HEK293 (cell line): ENCODE measurements at regions not wholly inside any gene's neighbourhood (a gene's known extent, or its start where the extent isn't known, plus 50 kb on each side); places are given as distances from the start of the nearest gene placed in this dataset.
A peak's percentile ranks its signal among the peaks of the same experiment; 100 is the strongest.

Experiments
- CTCF ChIA-PET: fragments of 350-600 bp; formaldehyde crosslinking; extraction: SDS; loops from one replicate; lab custom pipeline; 2021; ENCODE audit warnings: antibody characterized with exemption; lab: Yijun Ruan, JAX
- POLR2A ChIA-PET: fragments of 300-600 bp; formaldehyde crosslinking; extraction: SDS; loops from one replicate; lab custom pipeline; 2020; ENCODE audit warnings: antibody characterized with exemption, inconsistent platforms; lab: Yijun Ruan, JAX
- H3K27ac ChIP-seq: fragments of 200-500 bp; sonication (Bioruptor generic); 2 replicates; pipeline ENCODE4 v1.5.1; 2014; ENCODE audit warnings: low read depth, low read length, control low read depth, inconsistent platforms; ENCODE audit errors: extremely low read depth
- H3K36me3 ChIP-seq, 2 experiments: fragments of 200-500 bp in 1 of 2; sonication (Bioruptor generic) in 1 of 2; 1 replicate in 1 of 2; 2 replicates in 1 of 2; pipeline ENCODE4 v1.5.1; 2014 to 2017; ENCODE audit warnings: inconsistent platforms in 2 of 2, low read length in 2 of 2; ENCODE audit not compliant: control insufficient read depth in 2 of 2, insufficient read depth in 1 of 2
- H3K4me1 ChIP-seq: fragments of 200-500 bp; sonication (Bioruptor generic); 2 replicates; pipeline ENCODE4 v1.5.1; 2014; ENCODE audit warnings: mild to moderate bottlenecking, low read length, inconsistent platforms; ENCODE audit not compliant: control insufficient read depth, insufficient read depth
- H3K4me3 ChIP-seq: 2 replicates; pipeline ENCODE4 v1.5.1; 2011; ENCODE audit warnings: low read depth, mild to moderate bottlenecking, control low read depth, low read length, moderate library complexity
- H3K9me3 ChIP-seq: fragments of 200-500 bp; sonication (Bioruptor generic); 2 replicates; pipeline ENCODE4 v1.5.1; 2014; ENCODE audit warnings: low read depth, low read length, inconsistent platforms; ENCODE audit not compliant: control insufficient read depth, insufficient read depth
- CTCF ChIP-seq: fragments of 450-650 bp; formaldehyde crosslinking; IDR thresholded peaks from 2 replicates; pipeline ENCODE4 v1.5.1; 2016; ENCODE audit warnings: missing biosample characterization, missing genetic modification characterization
- EGR2 ChIP-seq: fragments of 450-650 bp; formaldehyde crosslinking; IDR thresholded peaks from 2 replicates; pipeline ENCODE4 v1.5.1; 2016; ENCODE audit warnings: low read depth, missing biosample characterization, missing genetic modification characterization
- KLF17 ChIP-seq: fragments of 450-650 bp; formaldehyde crosslinking; IDR thresholded peaks from 2 replicates; pipeline ENCODE4 v1.5.1; 2016; ENCODE audit warnings: missing biosample characterization, missing genetic modification characterization
- PRDM10 ChIP-seq: fragments of 450-650 bp; formaldehyde crosslinking; IDR thresholded peaks from 2 replicates; pipeline ENCODE4 v1.5.1; 2016; ENCODE audit warnings: missing biosample characterization, missing genetic modification characterization
- REST ChIP-seq: fragments of 450-650 bp; formaldehyde crosslinking; IDR thresholded peaks from 2 replicates; pipeline ENCODE4 v1.5.1; 2016; ENCODE audit warnings: missing biosample characterization, missing genetic modification characterization
- SP2 ChIP-seq: fragments of 450-650 bp; formaldehyde crosslinking; IDR thresholded peaks from 2 replicates; pipeline ENCODE4 v1.5.1; 2016; ENCODE audit warnings: missing biosample characterization, missing genetic modification characterization
- TRIM28 ChIP-seq: IDR thresholded peaks from 2 replicates; pipeline ENCODE4 v1.6.1; 2011; ENCODE audit warnings: low read length, control low read depth, borderline replicate concordance
- ZBTB1 ChIP-seq: fragments of 450-650 bp; formaldehyde crosslinking; IDR thresholded peaks from 2 replicates; pipeline ENCODE4 v1.5.1; 2016; ENCODE audit warnings: missing biosample characterization, missing genetic modification characterization
- ZBTB20 ChIP-seq: fragments of 450-650 bp; formaldehyde crosslinking; IDR thresholded peaks from 2 replicates; pipeline ENCODE4 v1.5.1; 2016; ENCODE audit warnings: missing biosample characterization, missing genetic modification characterization
- ZFP69B ChIP-seq: fragments of 450-650 bp; formaldehyde crosslinking; IDR thresholded peaks from 2 replicates; pipeline ENCODE4 v1.5.1; 2016; ENCODE audit warnings: missing biosample characterization, missing genetic modification characterization
- ZNF10 ChIP-seq: fragments of 450-650 bp; formaldehyde crosslinking; IDR thresholded peaks from 2 replicates; pipeline ENCODE4 v1.5.1; 2017; ENCODE audit warnings: missing biosample characterization, missing genetic modification characterization
- ZNF132 ChIP-seq: fragments of 450-650 bp; formaldehyde crosslinking; IDR thresholded peaks from 2 replicates; pipeline ENCODE4 v1.5.1; 2017; ENCODE audit warnings: missing biosample characterization, missing genetic modification characterization, borderline replicate concordance
- ZNF391 ChIP-seq: fragments of 450-650 bp; formaldehyde crosslinking; IDR thresholded peaks from 2 replicates; pipeline ENCODE4 v1.5.1; 2016; ENCODE audit warnings: low read depth, missing biosample characterization, missing genetic modification characterization, borderline replicate concordance
- ZNF560 ChIP-seq: fragments of 450-650 bp; formaldehyde crosslinking; IDR thresholded peaks from 2 replicates; pipeline ENCODE4 v1.5.1; 2017; ENCODE audit warnings: missing biosample characterization, missing genetic modification characterization, borderline replicate concordance
- ZNF571 ChIP-seq: fragments of 450-650 bp; formaldehyde crosslinking; IDR thresholded peaks from 2 replicates; pipeline ENCODE4 v1.5.0; 2017; ENCODE audit warnings: missing biosample characterization, missing genetic modification characterization
- ZNF596 ChIP-seq: fragments of 450-650 bp; IDR thresholded peaks from 2 replicates; pipeline ENCODE4 v1.5.0; 2018; ENCODE audit warnings: missing biosample characterization, mild to moderate bottlenecking, missing genetic modification characterization, moderate library complexity
- ZNF654 ChIP-seq: fragments of 450-650 bp; formaldehyde crosslinking; IDR thresholded peaks from 2 replicates; pipeline ENCODE4 v1.5.1; 2016; ENCODE audit warnings: low read depth, missing biosample characterization, missing genetic modification characterization
- ZNF664 ChIP-seq: fragments of 450-650 bp; formaldehyde crosslinking; IDR thresholded peaks from 2 replicates; pipeline ENCODE4 v1.5.1; 2016; ENCODE audit warnings: missing biosample characterization, missing genetic modification characterization
- ZNF670 ChIP-seq: fragments of 450-650 bp; formaldehyde crosslinking; IDR thresholded peaks from 2 replicates; pipeline ENCODE4 v1.5.1; 2016; ENCODE audit warnings: missing biosample characterization, missing genetic modification characterization, low read depth

GRCh38 chr6:104531646-104532045 is 328.1 kb downstream of the HACE1 start:
- POLR2A ChIA-PET, result no interaction called here

GRCh38 chr6:104527761-104528415 is 331.8 kb downstream of the HACE1 start:
- ChIA-PET CTCF (interaction anchor here (0.6 to 4.7 kb wide), 31 partner anchors 9 to 1812 kb away, joined by 3 to 53 read pairs (median 4); no protein-coding TSS in a partner anchor), POLR2A (no interaction called here)
- Histone ChIP-seq H3K9me3 (no peaks in the 10 kb centered on the region), H3K36me3 (no peaks in the 10 kb centered on the region), H3K27ac (no peak overlapping the region), H3K4me3 (no peak overlapping the region), H3K4me1 (peaks cover 3% of the 10 kb centered on the region)
- TF ChIP-seq ZBTB20 (tag by site-specific recombination) (no peak), ZNF596 (tag by site-specific recombination) (no peak), CTCF (tag by site-specific recombination) (0 out of 2 replicates have a peak, but pooled peaks have one; percentile 21), ZNF10 (no peak), ZNF664 (tag by site-specific recombination) (no peak), PRDM10 (tag by site-specific recombination) (peak; percentile 55), ZNF654 (peak; percentile 31; the same call in 1 of the 2 replicates)

More at GRCh38 chr6:104531646-104532045, 328.1 kb downstream of the HACE1 start:
- Histone ChIP-seq H3K9me3 (no peaks in the 10 kb centered on the region), H3K27ac (no peak overlapping the region), H3K4me3 (no peak overlapping the region), H3K4me1 (no peaks in the 10 kb centered on the region; the same call in 1 of the 2 replicates)
- CTCF ChIA-PET, result interaction anchor here (1.2 kb wide), 1 partner anchor 18 kb away, joined by 6 read pairs; no protein-coding TSS in a partner anchor
- TF ChIP-seq ZNF560 (tag by site-specific recombination) (no peak), ZBTB1 (tag by site-specific recombination) (no peak), ZNF391 (tag by site-specific recombination) (no peak), ZNF670 (tag by site-specific recombination) (no peak), ZNF571 (tag by site-specific recombination) (no peak), ZNF132 (tag by site-specific recombination) (no peak), REST (tag by site-specific recombination) (no peak), EGR2 (tag by site-specific recombination) (no peak), KLF17 (no peak), SP2 (tag by site-specific recombination) (no peak), TRIM28 (no peak), ZFP69B (tag by site-specific recombination) (no peak), ZNF654 (no peak)
- TF ChIP-seq, all 188 proteins: peak for 0
- no peaks in the 10 kb centered on the region for H3K36me3 ChIP-seq
